H54 (cell line): ENCODE measurements at regions not wholly inside any gene's neighbourhood (a gene's known extent, or its start where the extent isn't known, plus 50 kb on each side); places are given as distances from the start of the nearest gene placed in this dataset.

Experiments
- DNase-seq: peaks from one replicate; pipeline ENCODE4 v3.0.0; 2011; ENCODE audit warnings: low spot score, mixed read lengths; ENCODE audit not compliant: insufficient read length
- FAIRE-seq: peaks from 3 replicates; lab custom pipeline; 2011; peaks lifted over from hg19 to GRCh38; lab: Jason Lieb, UNC
- POLR2A ChIP-seq: IDR thresholded peaks from 2 replicates; pipeline ENCODE4 v1.6.1; 2011; ENCODE audit warnings: low read depth, mild to moderate bottlenecking, low read length

DNA sequence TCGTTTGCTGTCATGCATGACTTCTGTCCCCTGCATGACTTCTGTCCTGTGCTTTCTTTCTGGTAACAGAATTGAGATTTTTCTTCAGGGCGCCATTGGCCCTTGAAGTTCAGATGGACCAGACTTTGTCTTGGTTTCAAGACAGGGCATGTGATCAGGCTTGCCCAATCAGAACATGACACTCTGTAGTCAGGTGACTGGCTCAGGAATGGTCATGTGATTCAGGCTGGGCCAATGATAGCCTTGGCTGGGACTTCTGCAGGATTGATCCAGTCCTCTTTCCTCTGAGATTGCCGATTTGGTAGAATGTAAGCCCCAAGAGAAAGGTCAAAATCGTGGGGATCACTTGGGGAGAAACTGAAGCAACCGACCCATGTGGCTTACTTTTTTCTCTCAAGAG is 90.5 kb upstream of the ALX4 start:
- DNase-seq (peak; percentile 26), FAIRE-seq (no peak)
- TF ChIP-seq POLR2A, result no peak

GRCh38 chr11:44402466-44403075 is 92.6 kb upstream of the ALX4 start:
- DNase-seq (no peak), FAIRE-seq (no peak)
- TF ChIP-seq POLR2A, result no peak

DNA sequence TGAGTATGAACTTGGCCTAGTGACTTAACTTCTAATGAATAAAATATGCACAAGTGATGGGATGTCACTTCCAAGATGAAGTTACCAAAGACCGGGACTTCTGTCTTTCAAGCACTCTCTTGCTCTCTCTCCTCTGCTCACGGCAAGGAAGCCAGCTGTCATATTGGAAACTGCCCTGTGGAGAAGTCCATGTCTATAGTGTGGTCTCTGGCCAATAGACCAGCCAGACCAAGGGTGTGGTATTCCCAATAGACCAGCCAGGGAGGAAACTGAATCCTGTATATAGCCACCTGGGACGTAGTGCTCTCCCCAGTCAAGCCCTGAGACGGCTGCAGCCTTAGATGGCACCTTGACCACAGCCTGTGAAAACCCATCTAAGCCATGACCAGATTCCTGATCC is 93.2 kb upstream of the ALX4 start:
- no peak for FAIRE-seq
- no peak for TF ChIP-seq POLR2A

DNA sequence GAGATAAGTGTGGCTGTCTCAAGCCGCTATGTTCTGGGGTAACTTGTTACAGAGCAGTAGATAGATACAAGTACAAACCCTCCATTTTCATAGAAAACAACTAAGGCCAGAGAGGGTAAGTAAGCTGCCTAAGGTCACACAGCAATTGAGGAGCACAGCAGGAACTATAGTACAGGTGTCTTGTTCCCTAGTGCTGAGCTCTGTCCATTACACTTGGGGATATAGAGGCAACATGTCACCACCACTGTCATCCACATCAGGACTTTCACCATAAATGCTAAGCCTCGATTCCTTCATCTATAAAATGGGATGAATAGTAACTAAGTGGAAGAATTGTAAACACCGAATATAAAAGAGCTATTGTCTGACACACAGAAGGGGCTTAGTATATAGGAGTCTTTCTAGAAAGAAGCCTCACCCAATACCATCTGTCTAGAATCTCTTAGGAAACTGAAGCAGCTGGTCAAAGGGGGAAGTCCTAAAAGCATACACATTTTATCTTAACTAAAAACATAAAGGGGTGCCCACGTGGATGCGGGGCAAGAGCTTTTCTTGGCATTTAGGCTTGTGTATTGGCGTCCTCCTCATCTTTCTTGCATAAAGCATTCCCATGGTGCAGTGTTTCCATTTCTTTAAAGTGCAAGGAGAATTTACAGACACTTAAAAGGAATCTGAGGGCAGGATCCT is 93.8 kb upstream of the ALX4 start:
- DNase-seq, result no peak
- no peak for TF ChIP-seq POLR2A
- no peak for FAIRE-seq

More for the DNA sequence above, 93.2 kb upstream of the ALX4 start:
- DNase-seq, result no peak

DNA sequence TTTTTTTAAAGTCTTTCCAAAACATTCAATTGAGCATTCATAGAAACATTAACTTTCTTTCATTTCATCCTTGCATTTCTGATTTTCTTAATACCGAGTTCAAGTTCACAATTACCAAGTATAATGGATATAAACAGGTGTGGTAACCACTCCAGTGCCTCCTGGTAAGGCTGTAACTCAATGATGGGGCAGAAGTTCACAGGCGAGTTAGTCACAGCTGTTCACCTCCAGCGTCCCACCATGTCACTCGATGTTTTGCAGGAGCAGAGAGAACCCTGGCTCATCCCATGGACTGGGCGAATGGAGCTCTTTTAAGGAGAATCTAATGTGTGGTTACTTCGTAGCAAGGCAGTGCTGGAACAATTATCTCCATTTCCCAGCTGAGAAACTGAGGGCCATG is 94.4 kb upstream of the ALX4 start:
- TF ChIP-seq POLR2A, result no peak
- DNase-seq (no peak), FAIRE-seq (no peak)

- no peak for DNase-seq
- no peak for TF ChIP-seq POLR2A
- FAIRE-seq, result no peak
Measured at GRCh38 chr11:44404736-44405395, 94.9 kb upstream of the ALX4 start.

DNA sequence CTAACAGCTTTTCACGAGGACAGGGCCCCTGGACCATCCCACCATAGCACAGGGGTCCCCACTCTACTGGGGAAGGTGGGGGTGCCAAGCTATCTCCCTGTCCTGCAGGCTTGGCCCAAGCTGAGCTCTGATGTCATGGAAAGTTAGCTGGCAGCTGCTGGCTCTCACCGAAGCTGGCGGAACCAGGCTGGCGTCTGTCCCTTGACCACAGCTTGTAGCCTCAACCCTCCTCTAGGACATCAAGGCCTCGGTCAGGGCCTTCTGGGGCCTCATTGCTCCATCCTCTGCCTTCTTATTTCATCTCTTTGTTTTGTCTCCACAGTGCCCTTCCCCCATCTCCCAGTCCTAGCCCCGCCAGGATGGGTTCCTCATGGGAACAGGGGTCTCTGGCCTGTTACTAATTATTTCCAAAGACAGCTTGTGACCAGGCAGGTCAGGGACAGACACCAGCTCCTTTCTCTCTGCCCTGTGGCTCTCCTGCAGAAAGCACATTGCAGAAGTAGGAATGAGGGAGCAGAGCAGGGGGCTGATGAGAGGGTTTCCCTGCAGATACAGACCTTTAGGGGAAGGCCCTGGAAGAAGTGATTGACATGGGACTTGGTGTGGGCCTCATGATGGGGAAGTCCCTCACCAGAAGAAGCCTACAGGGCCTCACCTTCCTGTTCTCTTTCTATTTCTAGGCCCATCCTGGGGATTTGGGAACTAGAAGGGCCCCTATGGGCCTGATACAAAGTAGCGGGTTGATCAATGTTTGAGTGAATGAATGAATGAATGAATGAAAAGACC is 97.5 kb upstream of the ALX4 start:
- DNase-seq, result no peak
- FAIRE-seq, result no peak
- TF ChIP-seq POLR2A, result no peak

- FAIRE-seq, result no peak
Measured at GRCh38 chr11:44408141-44408540, 98.2 kb upstream of the ALX4 start.

DNA sequence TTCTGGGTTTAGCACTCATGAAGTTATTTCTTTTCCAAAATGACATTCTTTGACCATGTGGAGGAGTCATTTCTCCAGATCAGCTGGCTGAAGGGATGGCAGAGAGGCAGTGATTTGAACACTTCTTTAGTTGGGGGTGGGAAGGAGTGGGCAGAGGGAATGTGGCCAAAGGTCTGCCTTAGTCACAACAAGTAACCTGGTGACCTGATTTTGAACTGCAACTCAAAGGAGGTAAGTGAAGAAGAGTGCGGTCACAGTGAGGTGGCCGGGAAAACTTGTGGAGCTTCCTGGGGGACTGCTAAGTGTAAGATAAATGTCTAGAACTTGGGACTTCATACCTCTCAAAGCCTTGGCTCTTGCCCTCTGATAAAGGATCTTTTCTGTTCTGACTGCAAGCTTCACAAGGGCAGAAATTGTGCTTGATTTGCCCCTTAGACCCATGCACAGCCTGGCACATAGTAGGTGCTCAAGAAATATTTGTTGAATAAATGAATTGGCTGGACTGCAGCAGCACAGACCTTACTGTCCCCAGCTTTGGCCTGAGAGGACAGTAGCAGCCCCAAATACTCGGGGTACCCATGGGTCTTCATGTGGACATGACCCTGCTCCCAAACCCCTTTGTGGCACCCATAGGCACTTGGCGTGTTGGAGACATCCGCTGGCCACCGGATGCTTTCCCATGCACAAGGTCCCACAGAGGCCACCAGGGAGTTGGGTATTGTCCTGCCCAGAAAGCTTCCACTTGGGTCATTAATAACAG is 99.0 kb upstream of the ALX4 start:
- DNase-seq (no peak), FAIRE-seq (no peak)
- no peak for TF ChIP-seq POLR2A

More at GRCh38 chr11:44408141-44408540, 98.2 kb upstream of the ALX4 start:
- no peak for TF ChIP-seq POLR2A
- no peak for DNase-seq

DNA sequence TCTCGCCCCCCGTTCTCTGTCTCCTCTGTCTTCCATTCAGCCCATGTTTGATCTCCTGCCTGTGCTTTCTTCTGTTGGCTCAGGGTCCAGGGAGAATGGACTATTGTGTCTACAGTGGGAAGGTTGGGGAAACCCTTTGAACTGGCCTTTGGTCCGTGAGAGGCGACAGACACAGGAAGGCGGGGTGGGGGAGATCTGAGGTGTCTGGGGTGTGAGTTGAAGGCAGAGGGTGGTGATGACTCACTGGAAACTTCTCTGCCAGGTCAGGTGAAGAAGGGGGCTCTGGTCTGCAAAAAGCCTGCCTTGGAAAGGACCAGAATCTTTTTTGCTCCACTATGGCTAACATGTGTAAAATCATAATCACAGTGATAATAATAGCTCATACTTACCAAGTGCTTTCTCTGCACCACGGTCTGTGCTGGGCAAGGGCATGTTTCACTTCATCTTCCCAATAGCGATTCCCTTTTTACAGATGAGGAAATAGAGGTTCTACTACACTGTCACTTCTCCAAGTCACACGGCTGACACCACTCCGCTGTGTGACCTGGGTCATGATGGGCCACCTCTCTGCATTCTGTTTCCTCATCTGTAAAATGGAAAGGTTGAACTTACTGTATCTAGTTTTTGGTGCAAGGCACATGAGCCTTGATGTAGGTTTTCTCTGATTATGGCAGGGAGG is 99.8 kb upstream of the ALX4 start:
- FAIRE-seq, result no peak
- TF ChIP-seq POLR2A, result no peak
- no peak for DNase-seq

GRCh38 chr11:44416776-44417175 is 106.8 kb upstream of the ALX4 start:
- no peak for TF ChIP-seq POLR2A
- FAIRE-seq (no peak), DNase-seq (no peak)

GRCh38 chr11:44417731-44418455 is 108.0 kb upstream of the ALX4 start:
- DNase-seq, result no peak
- FAIRE-seq, result no peak
- no peak for TF ChIP-seq POLR2A
